ENCODE measurements at regions not wholly inside any gene's neighbourhood (a gene's known extent, or its start where the extent isn't known, plus 50 kb on each side); places are given as distances from the start of the nearest gene placed in this dataset.
"Not testable (repeated sequence)": the region's sequence is repeated elsewhere in the genome, so short reads cannot be mapped to it uniquely, and the experiment has no call there.

- DNase-seq (ENCODE audit: low spot score) = not testable (repeated sequence)
These were observed 63.1 kb upstream of the POTEC start for GRCh38 chr18:14606546-14606945.

GRCh38 chr18:14607360-14607759 is 64.0 kb upstream of the POTEC start:
- DNase-seq (ENCODE audit: low spot score) = not testable (repeated sequence)

GRCh38 chr18:14612422-14612821 is 69.0 kb upstream of the POTEC start:
- DNase-seq (ENCODE audit: low spot score) = not testable (repeated sequence)

- DNase-seq (ENCODE audit: low spot score) = not testable (repeated sequence)
These were observed 71.1 kb upstream of the POTEC start for GRCh38 chr18:14614485-14614884.

GRCh38 chr18:14627336-14627735 is 83.9 kb upstream of the POTEC start:
- DNase-seq (ENCODE audit: low spot score) = not testable (repeated sequence)

DNA sequence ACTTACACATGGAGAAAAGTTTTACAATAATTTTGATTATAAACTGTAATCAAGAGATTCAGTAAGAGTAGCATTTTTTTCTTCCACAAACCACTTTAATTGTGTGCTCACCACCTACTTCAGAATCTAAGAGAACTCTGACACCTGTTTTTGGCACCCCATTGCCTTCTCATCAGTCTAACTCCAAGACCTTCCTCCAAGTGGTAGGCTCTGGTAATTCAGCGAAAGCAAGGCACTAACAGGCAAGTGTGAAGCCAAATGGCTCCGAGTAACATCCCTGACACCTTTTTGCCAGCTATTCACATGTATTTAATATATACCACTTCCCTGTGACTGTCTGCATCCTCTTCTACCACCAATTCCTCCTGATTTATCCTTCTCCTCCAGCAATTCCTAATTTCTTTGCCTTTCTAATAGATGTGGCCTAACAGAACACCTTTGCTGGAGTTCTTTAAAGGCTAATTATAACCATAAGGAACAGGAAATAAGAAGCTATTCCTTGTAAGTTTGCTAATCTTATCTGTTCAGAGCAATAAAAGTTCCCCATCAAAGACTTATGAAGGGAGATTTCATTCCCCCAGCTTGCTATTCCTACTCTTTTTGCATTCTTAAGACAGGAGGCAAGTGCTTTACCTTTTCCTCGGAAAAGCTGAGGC is 85.1 kb upstream of the POTEC start:
- DNase-seq (ENCODE audit: low spot score) = peak; percentile 3

DNA sequence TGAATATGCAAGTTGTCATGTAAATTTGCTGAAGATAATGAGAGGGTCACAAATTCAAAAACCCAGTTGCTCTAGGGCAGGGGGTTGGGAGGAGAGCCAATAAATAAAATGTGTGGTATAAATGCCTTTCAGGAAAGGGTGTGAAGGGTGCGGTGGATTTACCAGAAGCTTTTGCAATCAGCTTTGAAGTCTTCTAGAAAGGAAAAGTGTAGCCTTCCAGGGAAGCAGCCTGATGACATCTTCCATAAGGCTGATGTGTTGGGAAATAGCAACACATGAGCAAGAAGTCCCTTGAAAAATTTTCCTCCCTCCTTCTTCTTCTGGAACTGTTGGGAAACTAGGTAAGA is 85.6 kb upstream of the POTEC start:
- not testable (repeated sequence) for DNase-seq (ENCODE audit: low spot score)

DNA sequence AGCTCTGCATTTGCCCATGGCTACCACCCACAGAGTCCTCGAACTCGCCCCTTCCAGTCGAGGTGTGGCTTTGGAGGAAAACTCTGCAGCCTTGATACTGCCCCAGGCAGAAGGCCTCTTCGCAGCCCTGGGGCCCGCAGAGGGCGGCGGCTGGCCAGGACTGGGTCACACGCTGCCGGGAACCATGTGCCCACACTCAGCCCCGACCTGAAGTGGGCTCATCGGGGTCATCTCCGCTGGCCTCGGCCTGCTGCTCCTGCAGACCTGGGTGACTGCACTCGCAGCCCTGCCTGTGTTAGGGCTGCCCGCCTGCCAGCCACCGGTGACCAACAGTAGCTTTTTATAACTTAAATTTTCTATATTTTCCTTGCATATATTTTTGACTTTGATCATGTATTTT is 89.6 kb upstream of the POTEC start:
- not testable (repeated sequence) for DNase-seq (ENCODE audit: low spot score)

DNA sequence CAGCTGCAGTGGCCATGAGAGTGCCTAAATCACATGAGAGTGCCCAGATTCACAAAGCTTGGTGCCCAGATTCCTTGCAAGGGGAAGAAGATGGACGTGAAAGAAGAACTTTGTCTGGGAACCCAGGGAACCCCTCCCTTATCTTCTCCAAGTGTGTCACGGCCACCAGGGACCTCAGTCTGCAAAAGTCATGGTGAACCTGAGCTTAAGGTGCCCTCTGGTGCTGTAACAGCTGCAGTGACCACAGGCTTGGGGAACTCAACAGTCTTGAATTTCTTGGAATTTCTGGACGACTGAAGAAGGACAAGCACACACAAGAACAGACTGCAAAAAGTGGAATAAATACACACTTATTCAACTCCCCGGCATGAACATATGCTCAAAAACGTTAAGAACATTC is 94.6 kb upstream of the POTEC start:
- DNase-seq (ENCODE audit: low spot score) = not testable (repeated sequence)

- DNase-seq (ENCODE audit: low spot score) = not testable (repeated sequence)
These were observed 97.7 kb upstream of the POTEC start for GRCh38 chr18:14641121-14641520.

DNA sequence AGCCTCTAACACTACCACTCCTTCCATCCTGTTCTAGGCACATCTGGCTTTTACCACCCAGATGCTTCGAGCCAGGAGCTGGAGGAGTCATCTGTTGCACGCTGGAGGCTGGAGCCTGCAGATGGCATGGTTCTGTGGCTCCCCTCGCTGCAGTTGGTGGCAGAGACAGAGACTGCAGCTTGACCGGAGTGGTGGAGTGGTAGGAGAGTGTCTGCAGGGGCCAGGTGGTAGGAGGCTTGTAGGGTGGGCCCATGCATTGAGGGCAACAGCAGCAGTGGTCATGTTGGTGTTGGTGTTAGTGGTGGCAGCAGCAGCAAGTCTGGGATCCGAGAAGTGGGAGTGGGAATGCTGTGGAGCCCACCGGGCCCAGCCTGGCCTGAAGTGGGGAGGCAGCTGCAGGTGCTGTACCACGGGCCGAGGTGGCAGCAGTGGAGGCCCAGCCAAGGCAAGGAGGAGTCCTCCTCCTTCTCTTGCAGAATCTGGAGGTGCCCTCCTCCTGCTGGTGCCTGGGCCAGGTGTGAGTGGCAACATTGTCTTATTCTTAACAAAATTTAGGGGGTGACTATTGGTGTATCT is 100.4 kb upstream of the POTEC start:
- not testable (repeated sequence) for DNase-seq (ENCODE audit: low spot score)

DNA sequence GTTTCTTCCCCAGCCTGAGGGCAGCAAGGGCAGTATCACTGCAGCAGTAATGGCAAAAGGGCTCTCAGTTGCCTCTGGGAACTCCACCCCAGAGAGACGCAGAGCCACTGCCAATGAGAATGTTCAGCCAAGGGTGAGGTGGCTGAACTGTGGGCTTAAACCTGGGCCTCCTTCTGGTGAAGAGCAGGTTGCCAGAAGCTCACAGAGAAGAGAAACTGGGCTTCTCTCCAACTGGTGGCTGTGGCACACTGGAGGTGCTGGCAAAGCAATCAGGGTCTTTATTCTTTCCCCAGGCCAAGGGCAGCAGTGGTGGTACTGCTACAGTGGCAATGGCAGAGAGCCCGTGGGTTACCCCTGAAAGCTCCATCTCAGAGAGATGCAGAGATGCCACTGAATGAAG is 54.9 kb upstream of the ANKRD30B start:
- DNase-seq (ENCODE audit: low spot score) = not testable (repeated sequence)

DNA sequence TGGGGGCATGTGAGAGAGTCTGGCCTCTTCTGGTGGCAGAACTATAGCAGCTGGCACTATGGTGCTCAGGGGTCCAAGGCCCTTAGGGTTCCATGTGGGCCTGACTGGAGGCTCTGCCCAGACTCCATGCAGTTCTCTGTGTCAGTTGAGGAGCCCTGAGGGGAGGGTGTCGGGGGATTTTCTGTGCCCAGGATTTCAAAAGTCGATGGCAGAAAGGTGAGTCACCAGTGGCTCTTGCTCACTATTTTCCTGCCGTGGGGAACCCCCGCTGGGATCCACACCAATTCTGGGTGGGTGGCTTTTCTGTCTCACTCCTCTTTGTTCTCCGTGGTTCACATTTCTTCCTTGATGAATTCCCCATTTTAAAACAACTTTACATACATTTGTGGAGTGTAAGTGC is 54.1 kb upstream of the ANKRD30B start:
- DNase-seq (ENCODE audit: low spot score) = not testable (repeated sequence)

- DNase-seq (ENCODE audit: low spot score) = peak; percentile 61
These were observed 50.0 kb upstream of the ANKRD30B start for GRCh38 chr18:14698006-14698405.

Data from NAMALWA (cell line).